GM18861 (cell line): ENCODE measurements at regions not wholly inside any gene's neighbourhood (a gene's known extent, or its start where the extent isn't known, plus 50 kb on each side); places are given as distances from the start of the nearest gene placed in this dataset.

Experiments used
- ATAC-seq: cut with Tn5 transposase; IDR thresholded peaks from one replicate; pipeline ENCODE4 v1.9.1; 2021; ENCODE audit not compliant: unreplicated experiment

DNA sequence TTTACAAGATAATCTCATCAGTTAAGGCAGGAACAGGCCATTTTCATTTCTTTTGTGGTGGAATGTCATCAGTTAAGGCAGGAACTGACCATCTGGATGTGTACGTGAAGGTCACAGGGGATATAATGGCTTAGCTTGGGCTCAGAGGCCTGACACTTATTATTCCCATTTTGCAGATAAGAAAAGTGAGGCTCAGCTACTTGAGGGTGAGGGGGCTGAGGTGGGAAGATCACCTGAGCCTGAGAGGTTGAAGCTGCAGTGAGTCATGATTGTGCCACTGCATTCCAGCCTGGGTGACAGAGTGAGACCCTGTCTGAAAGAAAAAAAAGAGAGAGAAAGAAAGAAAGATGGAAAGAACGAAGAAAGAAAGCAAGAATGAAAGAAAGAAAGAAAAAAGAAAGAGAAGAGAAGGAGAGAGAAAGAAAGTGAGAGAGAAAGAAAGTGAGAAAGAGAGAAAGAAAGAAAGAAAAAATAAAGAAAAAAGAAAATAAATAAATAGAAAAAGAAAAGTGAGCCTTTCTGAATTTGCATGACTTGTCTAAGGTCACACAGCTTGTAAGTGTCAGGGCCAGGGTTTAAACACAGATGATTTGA, 142.0 kb downstream of the TMEM30B start:
- no peak for ATAC-seq

GRCh38 chr14:61132894-61133293, 148.2 kb downstream of the TMEM30B start:
- ATAC-seq, result no peak

- no peak for ATAC-seq
Measured at GRCh38 chr14:61132336-61132735, 148.8 kb downstream of the TMEM30B start.

DNA sequence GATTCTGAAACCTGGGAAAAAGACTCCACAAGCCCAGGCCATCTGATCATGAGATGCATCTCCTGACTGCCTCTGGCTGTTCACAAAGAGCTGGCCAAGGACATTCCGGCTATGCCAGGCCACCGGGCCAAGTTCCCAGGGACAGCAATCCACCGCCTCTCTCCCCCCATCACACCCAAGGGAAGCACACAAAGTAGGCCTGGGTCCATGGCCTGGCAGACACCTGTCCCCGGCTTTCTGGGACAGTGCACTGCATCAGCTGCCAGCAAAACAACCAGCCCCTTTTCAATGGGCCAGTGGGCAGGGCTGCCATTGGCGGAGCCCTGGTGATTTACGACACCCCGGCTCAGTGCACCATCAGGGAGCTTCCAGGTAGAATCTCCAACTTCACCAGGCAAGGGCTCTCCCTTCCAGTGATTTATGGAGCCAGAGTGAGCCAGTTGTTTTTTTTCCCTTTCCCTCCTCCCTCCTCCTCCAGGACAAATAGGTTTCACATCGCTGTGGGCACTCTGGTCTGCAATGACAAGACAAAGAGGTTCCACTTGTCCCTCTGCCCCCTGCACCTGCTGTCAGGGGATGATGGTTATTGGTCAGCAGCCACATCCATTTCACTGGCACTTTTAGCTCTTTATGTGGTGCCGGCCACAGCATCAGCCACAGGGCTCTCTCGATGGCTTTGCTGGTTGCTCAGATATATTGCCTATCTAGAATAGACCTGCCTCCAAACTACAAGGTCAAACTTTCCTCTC, 149.6 kb downstream of the SLC38A6 start:
- no peak for ATAC-seq

DNA sequence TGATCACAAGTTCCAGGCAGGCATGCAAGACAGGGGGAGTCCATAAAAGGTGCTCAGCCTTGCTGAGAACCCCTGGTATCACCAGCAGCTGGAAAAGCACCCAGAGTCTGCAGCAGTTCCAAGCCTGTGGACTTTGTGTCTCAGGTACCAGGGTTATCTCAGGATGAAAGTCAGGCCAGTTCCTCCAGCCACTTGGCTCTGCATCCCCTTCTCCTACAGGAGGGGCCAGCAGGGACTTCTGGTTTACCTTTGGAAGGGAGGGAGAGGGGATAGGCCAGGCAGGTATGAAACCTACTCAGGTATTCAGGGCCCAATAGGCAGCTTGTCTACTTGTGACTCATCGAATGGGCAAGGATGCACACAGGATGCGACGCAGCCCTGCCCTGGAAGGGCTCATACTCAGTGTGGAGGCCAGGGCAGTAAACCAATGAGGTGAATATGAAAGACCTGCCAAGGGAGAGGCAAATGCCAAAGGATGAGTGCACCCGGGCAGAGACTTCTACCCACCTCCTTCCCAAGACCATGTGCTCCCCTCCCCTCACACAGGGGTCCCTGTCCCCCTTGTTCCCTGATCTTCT, 148.2 kb downstream of the SLC38A6 start:
- no peak for ATAC-seq

DNA sequence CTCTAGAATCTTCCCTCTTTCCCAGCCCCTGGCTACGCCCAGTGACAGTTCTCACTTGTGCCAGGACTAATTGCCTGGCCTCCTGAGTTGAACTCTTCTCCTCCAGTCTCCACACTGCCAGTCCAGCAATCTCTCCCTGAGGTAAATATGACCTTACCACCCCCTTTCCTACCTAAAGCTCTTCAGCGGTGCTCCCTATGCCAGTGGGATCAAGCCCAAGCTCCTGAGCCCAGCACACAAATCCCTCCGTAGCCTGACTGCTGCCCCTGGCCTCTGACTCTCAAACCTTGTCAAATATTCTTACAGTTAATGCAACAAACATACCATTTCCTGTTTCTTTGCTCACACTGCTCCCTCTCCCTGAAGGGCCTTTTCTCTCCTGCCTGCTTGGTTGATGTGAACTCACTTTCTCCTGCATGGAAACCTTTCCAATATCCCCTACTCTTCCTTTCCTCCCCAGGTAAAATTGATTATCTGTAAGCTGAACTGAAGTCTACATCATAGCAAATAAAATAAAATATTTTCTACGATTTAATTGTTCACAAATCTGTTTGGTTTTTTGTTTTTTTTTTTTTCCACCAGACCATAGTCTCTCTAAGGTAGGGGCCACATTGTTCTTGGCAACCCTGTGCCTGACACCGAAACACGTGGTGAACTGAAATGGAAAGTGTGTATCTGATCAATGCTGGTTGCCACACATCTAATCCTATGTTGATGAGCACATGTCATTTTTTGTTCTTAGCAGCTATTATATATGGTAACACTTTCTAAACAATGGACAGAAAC, 147.5 kb downstream of the SLC38A6 start:
- no peak for ATAC-seq

DNA sequence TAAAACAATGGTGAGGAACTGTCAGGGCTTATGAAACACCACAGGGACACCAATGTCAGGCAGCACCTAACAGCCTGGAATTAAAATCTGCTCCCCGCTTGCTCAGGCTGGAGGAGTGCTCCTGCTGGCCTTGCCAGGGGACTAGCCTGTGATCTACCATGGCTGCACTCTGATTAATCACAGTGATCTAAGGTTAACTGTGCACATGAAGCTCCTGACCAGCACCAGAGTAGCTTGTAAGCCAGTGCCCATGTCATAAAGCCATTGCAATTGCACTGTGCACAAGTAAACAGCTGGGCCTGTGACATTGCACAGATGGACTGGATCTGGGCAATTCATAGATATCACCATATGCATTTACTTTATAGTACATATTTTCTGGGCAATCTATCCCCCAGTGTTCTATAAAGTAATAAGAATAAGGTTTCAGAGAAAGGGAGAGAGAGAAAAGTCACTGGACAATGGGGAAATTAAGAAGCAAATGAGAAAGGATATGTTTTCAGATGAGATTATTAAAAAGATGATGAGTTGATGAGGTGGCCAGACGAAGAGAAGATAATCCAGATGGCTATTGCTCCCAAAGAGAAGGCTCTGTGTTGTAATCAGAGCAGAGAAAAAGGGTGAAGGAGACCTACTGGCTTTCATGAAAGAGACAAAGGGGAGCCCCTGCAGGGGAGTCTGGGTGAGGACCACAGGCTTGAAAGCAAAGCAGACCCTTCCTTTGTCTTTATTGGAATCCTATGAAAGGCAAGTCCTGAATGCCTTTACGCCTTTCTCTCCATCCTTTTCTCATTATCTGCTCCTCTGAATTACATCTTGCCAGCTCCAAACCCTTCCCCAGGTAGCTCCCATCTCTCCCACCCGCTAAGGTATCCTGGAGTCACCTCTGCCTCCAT, 145.8 kb downstream of the SLC38A6 start:
- no peak for ATAC-seq

DNA sequence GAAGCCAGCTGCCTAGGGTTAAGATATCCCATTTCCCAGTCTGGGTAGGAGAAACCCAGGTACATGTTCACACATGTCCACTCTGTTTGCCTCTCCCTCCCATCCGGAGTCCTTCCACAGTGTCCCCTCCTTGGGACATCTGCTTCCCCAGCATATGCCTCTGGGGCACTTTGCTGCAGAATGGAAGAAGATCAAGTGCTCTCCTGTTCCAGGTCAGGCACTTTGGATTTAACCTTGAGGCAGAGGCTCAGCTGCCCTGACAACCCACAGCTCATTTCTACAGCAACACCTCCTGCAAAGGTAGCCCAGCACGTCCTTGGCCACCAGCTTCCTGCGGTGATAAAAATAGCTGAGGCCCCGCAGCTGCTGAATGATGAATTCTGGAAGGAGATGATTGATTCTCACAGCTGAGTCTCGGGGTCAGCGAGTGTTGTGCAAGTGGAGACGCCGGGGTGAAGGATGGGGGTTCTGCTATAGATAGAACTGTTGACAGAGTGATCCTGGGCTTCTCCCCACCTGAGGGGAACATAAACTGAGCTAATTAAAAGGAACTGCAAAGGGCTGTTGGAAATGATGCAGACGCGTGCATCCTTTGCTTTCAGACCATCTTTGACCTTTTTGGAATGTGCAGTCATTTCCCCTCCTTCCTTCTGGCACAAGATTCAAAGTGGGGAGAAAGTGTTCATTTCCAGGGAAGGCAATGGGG, 145.0 kb downstream of the SLC38A6 start:
- no peak for ATAC-seq

DNA sequence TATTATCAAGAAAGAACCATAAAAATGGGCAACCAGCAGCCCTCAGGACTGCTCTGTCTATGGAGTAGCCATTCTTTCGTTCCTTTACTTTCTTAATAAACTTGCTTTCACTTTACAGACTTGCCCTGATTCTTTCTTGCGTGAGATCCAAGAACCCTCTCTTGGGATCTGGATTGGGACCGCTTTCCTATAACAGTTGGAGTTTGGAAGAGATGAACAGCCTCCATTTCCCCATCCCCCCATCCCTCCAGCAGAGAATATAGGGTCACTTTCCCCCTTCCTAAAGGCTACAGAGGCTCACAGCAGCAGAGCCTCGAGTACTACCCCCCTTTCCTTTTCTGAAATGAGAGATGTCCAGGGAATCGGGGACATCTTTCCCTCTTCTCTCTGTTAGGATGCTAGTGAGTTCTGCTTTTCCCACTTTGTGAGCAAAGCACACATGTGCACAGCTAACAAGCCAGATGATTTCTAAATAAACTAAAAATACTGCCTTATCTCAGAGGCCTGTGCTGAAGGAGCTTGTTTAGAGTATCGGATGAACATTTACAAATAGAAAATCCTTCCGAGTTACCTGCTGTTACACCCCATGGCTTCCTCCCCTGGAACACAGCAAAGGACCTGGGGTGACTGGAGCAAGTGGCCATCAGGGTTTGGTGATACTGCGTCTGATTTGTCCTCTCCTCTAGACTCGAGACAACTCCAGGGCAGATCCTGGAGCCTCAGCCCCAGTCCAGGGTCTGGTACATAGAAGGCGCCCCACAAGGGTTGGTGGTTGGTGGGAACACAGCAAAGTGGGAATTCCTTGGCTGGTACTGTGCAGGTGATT, 144.2 kb downstream of the SLC38A6 start:
- ATAC-seq, result no peak

- no peak for ATAC-seq
Measured at GRCh38 chr14:61122862-61123261, 141.8 kb downstream of the SLC38A6 start.

DNA sequence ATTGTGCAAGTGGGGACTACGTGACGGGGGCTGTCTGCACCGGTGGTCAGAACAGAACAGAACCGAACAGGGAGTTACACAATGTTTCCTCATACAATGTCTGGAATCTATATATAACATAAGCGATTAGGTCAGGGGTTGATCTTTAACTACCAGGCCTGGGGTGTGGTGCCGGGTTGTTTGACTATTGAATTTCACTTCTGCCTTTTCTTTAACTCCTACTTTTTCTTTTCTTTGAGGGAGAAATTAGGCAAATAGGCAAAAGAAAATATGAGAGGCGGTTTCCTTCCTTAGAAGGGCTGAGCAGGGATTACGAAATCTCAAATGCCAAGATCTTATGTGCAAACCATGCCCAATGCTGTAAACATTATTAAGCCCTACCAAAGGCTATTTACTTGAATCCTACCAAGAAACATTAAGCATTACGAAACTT, 140.3 kb downstream of the SLC38A6 start:
- ATAC-seq, result no peak

GRCh38 chr14:61120576-61120975, 139.5 kb downstream of the SLC38A6 start:
- ATAC-seq, result no peak

DNA sequence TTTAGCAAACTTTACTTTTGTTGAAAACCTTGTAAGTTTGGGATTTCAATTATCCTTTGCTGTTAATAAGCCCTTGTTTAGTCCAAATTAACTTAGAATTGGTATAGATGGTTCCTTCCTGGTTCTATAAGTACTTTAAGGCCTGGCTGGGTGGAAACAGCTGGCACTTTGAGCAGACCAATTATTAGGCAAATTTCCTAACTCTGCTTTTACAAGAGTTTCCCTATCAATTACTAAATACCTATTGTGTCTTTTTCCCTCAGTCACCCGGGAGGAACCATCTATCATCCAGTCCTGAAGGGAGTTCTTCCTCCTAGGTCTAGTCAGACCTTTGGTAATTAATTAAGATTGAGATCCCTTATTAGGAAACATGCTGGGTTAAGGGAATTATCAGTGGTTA, 138.0 kb downstream of the SLC38A6 start:
- no peak for ATAC-seq

DNA sequence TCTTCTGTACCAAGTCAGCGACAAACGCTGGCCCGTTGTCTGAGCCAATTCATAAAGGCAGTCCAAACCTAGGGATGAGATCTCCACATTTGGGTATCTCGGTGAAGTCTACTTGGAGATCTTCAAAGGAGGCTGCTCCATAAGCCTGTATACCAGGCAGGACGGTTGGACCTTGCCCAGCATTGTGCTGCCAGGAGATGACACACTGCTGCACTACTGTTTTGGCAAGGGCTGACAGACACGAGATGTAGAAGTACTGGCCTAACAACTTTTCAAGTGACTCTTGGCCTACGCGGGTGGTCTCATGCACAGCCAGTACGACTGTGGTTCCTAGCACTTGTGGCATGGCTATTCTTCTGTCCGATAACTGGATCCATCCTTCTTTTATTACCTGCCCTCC, 135.3 kb downstream of the SLC38A6 start:
- no peak for ATAC-seq

GRCh38 chr14:61113561-61114225, 132.6 kb downstream of the SLC38A6 start:
- ATAC-seq, result no peak

GRCh38 chr14:61112506-61112905, 131.5 kb downstream of the SLC38A6 start:
- no peak for ATAC-seq

- ATAC-seq, result no peak
Measured at GRCh38 chr14:61111731-61112130, 130.7 kb downstream of the SLC38A6 start.

DNA sequence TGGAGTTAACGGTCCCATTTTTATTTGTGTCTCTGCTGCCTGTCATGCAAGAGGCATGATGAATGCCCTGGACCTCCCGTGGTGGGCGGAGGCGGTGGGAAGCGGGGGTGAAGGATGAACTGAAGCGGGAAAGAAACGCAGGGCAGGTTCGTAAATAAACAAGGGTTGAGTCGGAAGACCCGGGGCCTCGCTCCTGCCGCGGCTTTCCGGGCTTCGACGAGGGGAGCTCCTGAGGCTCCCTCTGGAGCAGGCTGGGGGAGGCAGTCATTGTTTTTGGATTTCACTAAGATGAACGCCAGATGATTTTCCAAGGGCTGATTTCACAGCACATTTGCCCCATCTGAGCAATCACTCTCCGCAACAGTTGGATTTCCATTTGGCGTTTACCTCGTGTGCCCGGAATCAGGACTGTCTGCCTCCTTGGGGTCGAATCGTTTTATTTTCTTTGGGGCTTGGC, 130.2 kb downstream of the SLC38A6 start:
- ATAC-seq, result no peak
